Omental fat pad (tissue), 3 donors: ENCODE measurements at regions not wholly inside any gene's neighbourhood (a gene's known extent, or its start where the extent isn't known, plus 50 kb on each side); places are given as distances from the start of the nearest gene placed in this dataset.

Experiments
- ATAC-seq: fragments of 150-250 bp; one replicate; pipeline ENCODE4 v1.9.1; 2016; ENCODE audit warnings: mild to moderate bottlenecking, moderate library complexity; ENCODE audit not compliant: low FRiP score
- DNase-seq: peaks from one replicate; pipeline ENCODE4 v3.0.0-alpha.2; 2019; ENCODE audit warnings: low spot score
- CTCF ChIP-seq, 3 donors: fragments of 450-650 bp; IDR thresholded peaks; one replicate each; pipeline ENCODE4 v1.5.1; 2016 to 2017; ENCODE audit warnings: antibody characterized with exemption in 3 of 3, mild to moderate bottlenecking in 3 of 3, moderate library complexity in 2 of 3

- TF ChIP-seq CTCF (IDR thresholded peaks at IDR 0.05) = no peak
- ATAC-seq (no peak), DNase-seq (peak; percentile 10)
These were observed 78.0 kb downstream of the CPN2 start for GRCh38 chr3:194272861-194273742.

- DNase-seq (peak; percentile 17), ATAC-seq (no peak)
- no peak for TF ChIP-seq CTCF (IDR thresholded peaks at IDR 0.05)
These were observed 77.3 kb downstream of the CPN2 start for GRCh38 chr3:194273743-194274310.

- TF ChIP-seq CTCF (IDR thresholded peaks at IDR 0.05) = no peak
These were observed 76.6 kb downstream of the CPN2 start for GRCh38 chr3:194274424-194275085.

GRCh38 chr3:194275291-194275690 lies 75.8 kb downstream of the CPN2 start:
- TF ChIP-seq CTCF (IDR thresholded peaks at IDR 0.05) = no peak
- DNase-seq (peak; percentile 21), ATAC-seq (no peak)

More at GRCh38 chr3:194274424-194275085, 76.6 kb downstream of the CPN2 start:
- no peak for ATAC-seq
- no peak for DNase-seq

- ATAC-seq (no peak), DNase-seq (peak; percentile 21)
- TF ChIP-seq CTCF (IDR thresholded peaks at IDR 0.05) = no peak
These were observed 75.4 kb downstream of the CPN2 start for GRCh38 chr3:194275721-194276120.

- TF ChIP-seq CTCF (IDR thresholded peaks at IDR 0.05) = no peak
- ATAC-seq (no peak), DNase-seq (no peak)
These were observed 74.4 kb downstream of the CPN2 start for GRCh38 chr3:194276768-194277103.
